Uterus (tissue), 3 donors: ENCODE measurements at regions not wholly inside any gene's neighbourhood (a gene's known extent, or its start where the extent isn't known, plus 50 kb on each side); places are given as distances from the start of the nearest gene placed in this dataset.

ENCODE experiments used
- DNase-seq, 2 donors: peaks; one replicate each; pipeline ENCODE4 v3.0.0-alpha.2; 2019 to 2020
- H3K27ac ChIP-seq, 2 donors: fragments of 200-600 bp; sonication (generic); 1 replicate in 1 of 2; 2 replicates in 1 of 2; pipeline ENCODE4 v1.5.1; 2016 to 2018
- H3K27me3 ChIP-seq, 2 donors: fragments of 200-600 bp; sonication (generic); one replicate each; pipeline ENCODE4 v1.5.1; 2018 to 2019; ENCODE audit warnings: control low read depth in 1 of 2
- H3K36me3 ChIP-seq, 2 donors: fragments of 200-600 bp; sonication (generic); one replicate each; pipeline ENCODE4 v1.5.1; 2019; ENCODE audit warnings: control low read depth in 1 of 2
- H3K4me1 ChIP-seq, 2 donors: fragments of 200-600 bp; sonication (generic); one replicate each; pipeline ENCODE4 v1.5.1; 2018 to 2019; ENCODE audit warnings: control low read depth in 1 of 2
- H3K4me3 ChIP-seq, 2 donors: fragments of 200-600 bp; sonication (generic); 1 replicate in 1 of 2; 2 replicates in 1 of 2; pipeline ENCODE4 v1.5.1; 2018 to 2019; ENCODE audit warnings: mild to moderate bottlenecking in 1 of 2
- H3K9me3 ChIP-seq, 2 donors: fragments of 200-600 bp; sonication (generic); one replicate each; pipeline ENCODE4 v1.5.1; 2019; ENCODE audit warnings: control low read depth in 1 of 2
- POLR2A ChIP-seq, 2 donors: fragments of 450-650 bp; IDR thresholded peaks; one replicate each; pipeline ENCODE4 v1.6.1; 2016; ENCODE audit warnings: antibody characterized with exemption in 2 of 2, mild to moderate bottlenecking in 1 of 2, moderate library complexity in 1 of 2
- intact Hi-C: fragments of 100-400 bp; cut with DNase I; formaldehyde crosslinking; loops from one replicate; pipeline ENCODE4 v1.15.1; 2023; ENCODE audit warnings: low total_unique reads
- TF ChIP-seq, protein P1 (sequence below), 4 experiments: fragments of 200-600 bp in 2 of 4; fragments of 450-650 bp in 2 of 4; sonication (generic) in 2 of 4; IDR thresholded peaks; one replicate each; pipeline ENCODE4 v1.5.1; 2016 to 2019; ENCODE audit warnings: antibody characterized with exemption in 4 of 4, mild to moderate bottlenecking in 2 of 4, moderate library complexity in 1 of 4
- donor health status: DM: yes; HTN: yes; CAD: no.

GRCh38 chr13:110808138-110808537 lies 94.6 kb downstream of the ING1 start:
- intact Hi-C loops, result no loop called here
- Histone ChIP-seq H3K4me3 (no peak overlapping the region), H3K9me3 (no peaks in the 10 kb centered on the region), H3K36me3 (no peaks in the 10 kb centered on the region), H3K4me1 (no peaks in the 10 kb centered on the region), H3K27me3 (no peaks in the 10 kb centered on the region), H3K27ac (no peak overlapping the region)
- no peak for DNase-seq
- no peak for TF ChIP-seq POLR2A (IDR thresholded peaks at IDR 0.05)
- TF ChIP-seq, protein P1, sequence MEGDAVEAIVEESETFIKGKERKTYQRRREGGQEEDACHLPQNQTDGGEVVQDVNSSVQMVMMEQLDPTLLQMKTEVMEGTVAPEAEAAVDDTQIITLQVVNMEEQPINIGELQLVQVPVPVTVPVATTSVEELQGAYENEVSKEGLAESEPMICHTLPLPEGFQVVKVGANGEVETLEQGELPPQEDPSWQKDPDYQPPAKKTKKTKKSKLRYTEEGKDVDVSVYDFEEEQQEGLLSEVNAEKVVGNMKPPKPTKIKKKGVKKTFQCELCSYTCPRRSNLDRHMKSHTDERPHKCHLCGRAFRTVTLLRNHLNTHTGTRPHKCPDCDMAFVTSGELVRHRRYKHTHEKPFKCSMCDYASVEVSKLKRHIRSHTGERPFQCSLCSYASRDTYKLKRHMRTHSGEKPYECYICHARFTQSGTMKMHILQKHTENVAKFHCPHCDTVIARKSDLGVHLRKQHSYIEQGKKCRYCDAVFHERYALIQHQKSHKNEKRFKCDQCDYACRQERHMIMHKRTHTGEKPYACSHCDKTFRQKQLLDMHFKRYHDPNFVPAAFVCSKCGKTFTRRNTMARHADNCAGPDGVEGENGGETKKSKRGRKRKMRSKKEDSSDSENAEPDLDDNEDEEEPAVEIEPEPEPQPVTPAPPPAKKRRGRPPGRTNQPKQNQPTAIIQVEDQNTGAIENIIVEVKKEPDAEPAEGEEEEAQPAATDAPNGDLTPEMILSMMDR (IDR thresholded peaks at IDR 0.05), result no peak

DNA sequence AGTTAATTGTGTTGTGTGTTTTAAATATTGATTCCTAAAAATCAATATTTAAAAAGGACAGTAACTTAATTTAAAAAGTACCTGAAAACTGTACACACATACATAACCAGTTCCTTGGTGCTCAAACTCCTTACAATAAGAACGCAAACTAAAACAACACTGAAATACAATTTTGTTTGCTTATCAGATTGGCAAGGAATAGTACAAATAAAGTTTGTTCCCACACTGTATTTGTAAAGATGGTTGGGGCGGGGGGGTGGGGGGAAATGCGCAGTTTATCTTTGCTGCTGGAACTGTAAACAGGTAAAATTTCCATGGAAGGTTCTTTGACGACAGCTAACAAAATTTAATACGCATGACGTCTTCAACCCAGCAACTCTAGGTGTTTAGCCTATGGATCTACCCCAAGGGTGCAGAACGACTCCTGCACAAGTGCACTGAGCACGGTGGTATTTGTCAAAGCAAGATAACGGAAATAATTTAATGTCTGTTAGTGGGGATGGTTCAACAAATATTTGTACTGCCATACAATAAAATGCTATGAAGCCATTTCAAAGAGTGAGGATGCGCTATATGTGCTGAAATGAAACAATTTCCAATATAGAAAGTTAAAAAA lies 96.5 kb downstream of the ING1 start:
- Histone ChIP-seq H3K27ac (no peak overlapping the region), H3K4me3 (no peak overlapping the region), H3K27me3 (no peaks in the 10 kb centered on the region), H3K9me3 (no peaks in the 10 kb centered on the region), H3K36me3 (no peaks in the 10 kb centered on the region), H3K4me1 (no peaks in the 10 kb centered on the region)
- intact Hi-C loops, result no loop called here
- no peak for TF ChIP-seq POLR2A (IDR thresholded peaks at IDR 0.05)
- TF ChIP-seq, protein P1 (IDR thresholded peaks at IDR 0.05), result no peak
- DNase-seq, result no peak

DNA sequence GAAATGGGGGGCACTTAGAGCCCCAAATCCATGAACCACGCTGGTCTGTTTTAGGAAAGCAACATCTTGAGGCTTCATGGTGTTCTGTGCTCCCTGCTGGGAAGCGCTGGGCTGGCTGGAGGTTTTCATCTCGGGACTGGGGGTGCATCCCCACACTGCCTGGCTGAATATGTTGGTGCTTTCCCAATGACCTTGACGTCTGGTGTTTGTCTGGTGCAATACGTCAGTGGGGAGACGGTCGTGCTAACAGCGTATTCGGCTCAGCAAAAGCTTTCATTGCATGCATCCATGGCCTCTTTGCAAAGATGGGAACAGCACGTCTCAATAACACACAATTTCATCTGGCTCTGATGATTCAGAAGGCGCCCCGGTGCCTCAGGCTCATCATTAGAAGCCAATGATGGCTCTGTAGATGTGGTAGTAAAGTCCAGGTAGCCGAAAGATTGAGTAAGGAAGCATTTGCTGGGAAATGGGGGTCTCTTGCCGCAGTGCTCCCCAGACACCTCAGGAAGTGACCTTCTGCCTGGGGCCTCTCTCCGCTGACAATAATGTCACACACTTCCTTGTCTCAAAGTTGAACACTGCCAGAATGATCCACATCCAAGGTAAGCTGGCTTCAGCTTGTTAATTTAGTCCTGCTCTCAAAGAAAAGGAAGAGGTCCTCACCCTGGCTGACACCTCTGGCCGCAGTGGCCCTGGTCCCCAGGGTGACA lies 97.7 kb downstream of the ING1 start:
- DNase-seq, result no peak
- TF ChIP-seq POLR2A (IDR thresholded peaks at IDR 0.05), result no peak
- TF ChIP-seq, protein P1 (IDR thresholded peaks at IDR 0.05), result no peak
- H3K27ac ChIP-seq, result no peak overlapping the region
- H3K36me3 ChIP-seq, result no peaks in the 10 kb centered on the region
- no peaks in the 10 kb centered on the region for H3K27me3 ChIP-seq
- H3K4me1 ChIP-seq, result no peaks in the 10 kb centered on the region
- H3K9me3 ChIP-seq, result no peaks in the 10 kb centered on the region
- H3K4me3 ChIP-seq, result no peak overlapping the region
- intact Hi-C loops, result no loop called here

GRCh38 chr13:110811771-110812120 lies 98.2 kb downstream of the ING1 start:
- no peak for DNase-seq
- Histone ChIP-seq H3K27ac (no peak overlapping the region), H3K4me3 (no peak overlapping the region), H3K9me3 (no peaks in the 10 kb centered on the region), H3K36me3 (no peaks in the 10 kb centered on the region), H3K4me1 (no peaks in the 10 kb centered on the region), H3K27me3 (no peaks in the 10 kb centered on the region)
- intact Hi-C loops, result no loop called here
- TF ChIP-seq POLR2A (IDR thresholded peaks at IDR 0.05), result no peak
- TF ChIP-seq, protein P1 (IDR thresholded peaks at IDR 0.05), result no peak

DNA sequence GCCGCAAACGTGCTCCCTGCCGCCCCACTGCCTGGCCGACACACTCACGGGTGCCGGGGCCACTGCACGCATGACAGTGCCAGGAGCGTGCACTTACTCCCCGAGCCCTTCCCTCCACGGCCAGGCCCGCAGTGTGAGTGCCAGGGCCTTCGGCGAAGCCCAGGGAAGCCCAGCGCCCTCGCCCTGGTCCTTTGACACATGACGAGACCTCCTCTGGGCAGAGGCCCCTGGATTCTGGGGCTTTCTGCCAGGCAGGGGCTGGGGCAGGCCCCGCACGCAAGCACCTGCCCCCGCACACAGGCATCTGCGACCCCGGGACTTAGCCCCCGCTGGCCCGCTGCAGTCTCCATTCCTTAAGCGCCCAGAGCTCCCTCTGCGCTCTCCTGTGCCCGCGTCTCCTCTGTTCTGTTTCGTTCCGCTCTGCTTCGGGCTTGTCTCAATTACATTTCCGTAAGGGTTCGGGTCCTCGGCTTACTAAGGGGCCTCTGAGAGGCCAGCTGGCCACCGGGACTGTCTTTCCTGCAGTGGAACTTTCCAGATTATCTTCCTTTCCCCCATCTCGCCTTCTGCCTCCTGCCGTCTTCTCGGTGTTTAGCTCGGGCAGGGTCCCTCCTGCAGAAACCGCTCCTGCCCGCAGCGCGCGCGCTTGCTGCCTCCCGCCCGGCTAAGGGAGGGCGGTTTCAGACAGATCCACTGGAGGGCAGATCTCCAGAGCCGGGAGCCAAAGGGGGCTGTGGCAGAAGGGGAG lies 98.8 kb downstream of the ING1 start:
- no peak for DNase-seq
- intact Hi-C loops, result no loop called here
- H3K27me3 ChIP-seq, result no peaks in the 10 kb centered on the region

More for the DNA sequence above, 98.8 kb downstream of the ING1 start:
- no peaks in the 10 kb centered on the region for H3K4me1 ChIP-seq
- H3K36me3 ChIP-seq, result no peaks in the 10 kb centered on the region
- H3K27ac ChIP-seq, result no peak overlapping the region
- no peaks in the 10 kb centered on the region for H3K9me3 ChIP-seq
- TF ChIP-seq POLR2A (IDR thresholded peaks at IDR 0.05), result no peak
- TF ChIP-seq, protein P1 (IDR thresholded peaks at IDR 0.05), result no peak
- H3K4me3 ChIP-seq, result peak overlapping the region; percentile 3 to 8
